HCT116 (cell line): ENCODE measurements at regions not wholly inside any gene's neighbourhood (a gene's known extent, or its start where the extent isn't known, plus 50 kb on each side); places are given as distances from the start of the nearest gene placed in this dataset.

Experiments
- POLR2AphosphoS5 ChIP-seq: IDR thresholded peaks from 2 replicates; pipeline ENCODE4 v1.6.1; 2011; ENCODE audit warnings: mild to moderate bottlenecking, low read depth, low read length, moderate library complexity
- TF ChIP-seq, protein P1 (sequence below), 3 experiments: fragments of 200-600 bp in 1 of 3; sonication (generic) in 1 of 3; IDR thresholded peaks in 2 of 3; conservative IDR thresholded peaks in 1 of 3; 2 replicates each; pipeline ENCODE4 v1.5.1; 2012 to 2017; ENCODE audit warnings: low read depth in 2 of 3, low read length in 2 of 3, antibody characterized with exemption in 1 of 3, borderline replicate concordance in 1 of 3, control low read depth in 1 of 3, mild to moderate bottlenecking in 1 of 3, mixed read lengths in 1 of 3, mixed run types in 1 of 3, moderate library complexity in 1 of 3; ENCODE audit not compliant: insufficient read depth in 1 of 3

DNA sequence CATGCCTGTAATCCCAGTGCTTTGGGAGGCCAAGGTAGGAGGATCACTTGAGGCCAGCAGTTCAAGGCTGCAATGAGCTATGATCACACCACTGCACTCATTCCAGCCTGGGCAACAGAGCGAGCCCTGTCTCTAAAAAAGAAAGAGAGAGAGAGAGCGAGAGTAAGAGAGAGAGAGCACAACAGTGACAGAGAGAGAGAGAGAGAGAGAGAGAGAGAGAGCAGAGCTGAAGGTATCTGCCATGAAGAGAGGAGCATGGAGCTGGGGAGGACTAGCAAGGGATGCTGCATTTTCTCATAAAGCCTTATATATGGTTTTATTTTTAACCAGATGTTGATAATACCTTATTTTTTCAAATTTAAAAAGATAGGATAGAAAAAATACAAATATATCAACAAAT, 84.5 kb upstream of the RNF32 start:
- TF ChIP-seq, protein P1, sequence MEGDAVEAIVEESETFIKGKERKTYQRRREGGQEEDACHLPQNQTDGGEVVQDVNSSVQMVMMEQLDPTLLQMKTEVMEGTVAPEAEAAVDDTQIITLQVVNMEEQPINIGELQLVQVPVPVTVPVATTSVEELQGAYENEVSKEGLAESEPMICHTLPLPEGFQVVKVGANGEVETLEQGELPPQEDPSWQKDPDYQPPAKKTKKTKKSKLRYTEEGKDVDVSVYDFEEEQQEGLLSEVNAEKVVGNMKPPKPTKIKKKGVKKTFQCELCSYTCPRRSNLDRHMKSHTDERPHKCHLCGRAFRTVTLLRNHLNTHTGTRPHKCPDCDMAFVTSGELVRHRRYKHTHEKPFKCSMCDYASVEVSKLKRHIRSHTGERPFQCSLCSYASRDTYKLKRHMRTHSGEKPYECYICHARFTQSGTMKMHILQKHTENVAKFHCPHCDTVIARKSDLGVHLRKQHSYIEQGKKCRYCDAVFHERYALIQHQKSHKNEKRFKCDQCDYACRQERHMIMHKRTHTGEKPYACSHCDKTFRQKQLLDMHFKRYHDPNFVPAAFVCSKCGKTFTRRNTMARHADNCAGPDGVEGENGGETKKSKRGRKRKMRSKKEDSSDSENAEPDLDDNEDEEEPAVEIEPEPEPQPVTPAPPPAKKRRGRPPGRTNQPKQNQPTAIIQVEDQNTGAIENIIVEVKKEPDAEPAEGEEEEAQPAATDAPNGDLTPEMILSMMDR (IDR thresholded peaks at IDR 0.05 in 2 of 3, conservative IDR thresholded peaks at IDR 0.05 in 1 of 3; ENCODE audit: borderline replicate concordance in 1 of 3, insufficient read depth in 1 of 3, low read depth in 2 of 3, low read length in 2 of 3) = no peak
- TF ChIP-seq POLR2AphosphoS5 = no peak
